Caco-2 (cell line): ENCODE measurements at regions not wholly inside any gene's neighbourhood (a gene's known extent, or its start where the extent isn't known, plus 50 kb on each side); places are given as distances from the start of the nearest gene placed in this dataset.

ENCODE experiments used
- BruUV-seq: library from RNA; stranded (reverse); fragments of 400-500 nt; replicated peaks from 2 replicates; lab custom pipeline; 2021; lab: Mats Ljungman, UMichigan
- CTCF ChIA-PET: fragments of 300-600 bp; sonication (Branson Sonifier 250); formaldehyde crosslinking; loops from one replicate; lab custom pipeline; 2022; ENCODE audit warnings: antibody characterized with exemption; lab: Charles Lee
- POLR2A ChIA-PET: fragments of 300-600 bp; sonication (Branson Sonifier 250); formaldehyde crosslinking; loops from one replicate; lab custom pipeline; 2022; ENCODE audit warnings: antibody characterized with exemption; lab: Charles Lee
- DNase-seq, 2 experiments: peaks; one replicate each; pipeline versions ENCODE4 v3.0.0 to v3.0.0-alpha.2; 2020 to 2022
- H3K27me3 ChIP-seq: replicated peaks from 2 replicates; pipeline ENCODE4 v1.6.0; 2011; ENCODE audit warnings: low read length; ENCODE audit not compliant: control insufficient read depth, insufficient read depth
- H3K36me3 ChIP-seq: 2 replicates; pipeline ENCODE4 v1.5.1; 2011; ENCODE audit warnings: low read length; ENCODE audit not compliant: control insufficient read depth, insufficient read depth
- H3K4me1 ChIP-seq: fragments of 250-450 bp; sonication (Bioruptor Pico); 2 replicates; pipeline ENCODE4 v1.5.1; 2020; ENCODE audit warnings: mild to moderate bottlenecking
- H3K4me3 ChIP-seq: 2 replicates; pipeline ENCODE4 v1.5.1; 2011; ENCODE audit warnings: low read depth, mild to moderate bottlenecking, control low read depth, low read length
- H3K9me3 ChIP-seq: fragments of 250-450 bp; sonication (Bioruptor Pico); 2 replicates; pipeline ENCODE4 v1.5.1; 2020; ENCODE audit warnings: mild to moderate bottlenecking, moderate library complexity
- H3K27ac Mint-ChIP-seq: one replicate; pipeline ENCODE4 v1.8.0; 2022; ENCODE audit warnings: mixed read lengths; ENCODE audit not compliant: unreplicated experiment
- H3K27me3 Mint-ChIP-seq: one replicate; pipeline ENCODE4 v1.8.0; 2022; ENCODE audit warnings: mixed read lengths; ENCODE audit not compliant: insufficient read depth, unreplicated experiment
- H3K36me3 Mint-ChIP-seq: one replicate; pipeline ENCODE4 v1.8.0; 2022; ENCODE audit warnings: mild to moderate bottlenecking, mixed read lengths; ENCODE audit not compliant: insufficient read depth, unreplicated experiment
- H3K4me1 Mint-ChIP-seq: one replicate; pipeline ENCODE4 v1.8.0; 2022; ENCODE audit warnings: low read depth, mixed read lengths; ENCODE audit not compliant: unreplicated experiment
- H3K4me3 Mint-ChIP-seq: one replicate; pipeline ENCODE4 v1.8.0; 2022; ENCODE audit warnings: mild to moderate bottlenecking, moderate library complexity, mixed read lengths; ENCODE audit not compliant: unreplicated experiment
- H3K9me3 Mint-ChIP-seq: one replicate; pipeline ENCODE4 v1.8.0; 2022; ENCODE audit warnings: mixed read lengths; ENCODE audit not compliant: unreplicated experiment
- CTCF ChIP-seq, 2 experiments: fragments of 200-600 bp in 1 of 2; IDR thresholded peaks; 1 replicate in 1 of 2; 2 replicates in 1 of 2; pipeline versions ENCODE4 v1.5.1 to v1.8.0; 2011 to 2022; ENCODE audit warnings: antibody characterized with exemption in 1 of 2, control low read depth in 1 of 2, inconsistent platforms in 1 of 2, low read depth in 1 of 2, low read length in 1 of 2, mild to moderate bottlenecking in 1 of 2, moderate library complexity in 1 of 2; ENCODE audit not compliant: insufficient read depth in 1 of 2, severe bottlenecking in 1 of 2, unreplicated experiment in 1 of 2
- intact Hi-C: fragments of 100-400 bp; cut with micrococcal nuclease; formaldehyde crosslinking; loops from one replicate; pipeline ENCODE4 v1.10.0; 2022; ENCODE audit not compliant: unreplicated experiment

GRCh38 chr13:44646044-44646443 lies 69.9 kb upstream of the TSC22D1 start:
- TF ChIP-seq CTCF (IDR thresholded peaks at IDR 0.05; ENCODE audit: insufficient read depth in 1 of 2, low read depth in 1 of 2, low read length in 1 of 2, severe bottlenecking in 1 of 2, unreplicated experiment in 1 of 2), result no peak
- DNase-seq, result no peak
- BruUV-seq, result no TSS peak
- H3K4me1 Mint-ChIP-seq, result no peaks in the 10 kb centered on the region
- CTCF ChIA-PET, result no interaction called here
- no peaks in the 10 kb centered on the region for H3K9me3 Mint-ChIP-seq
- H3K27me3 Mint-ChIP-seq, result no peaks in the 10 kb centered on the region
- POLR2A ChIA-PET, result no interaction called here
- Histone ChIP-seq H3K9me3 (no peaks in the 10 kb centered on the region), H3K36me3 (no peaks in the 10 kb centered on the region), H3K4me3 (no peak overlapping the region), H3K27me3 (no peaks in the 10 kb centered on the region), H3K4me1 (no peaks in the 10 kb centered on the region)
- H3K27ac Mint-ChIP-seq, result no peak overlapping the region
- H3K4me3 Mint-ChIP-seq, result no peak overlapping the region
- H3K36me3 Mint-ChIP-seq, result no peaks in the 10 kb centered on the region
- intact Hi-C loops, result loop anchor here (10.0 kb wide), 1 partner anchor 161 kb away; no protein-coding TSS in a partner anchor

- Mint-ChIP-seq H3K4me1 (no peaks in the 10 kb centered on the region), H3K4me3 (no peak overlapping the region), H3K27ac (no peak overlapping the region), H3K9me3 (no peaks in the 10 kb centered on the region), H3K27me3 (no peaks in the 10 kb centered on the region), H3K36me3 (no peaks in the 10 kb centered on the region)
- ChIA-PET CTCF (no interaction called here), POLR2A (no interaction called here)
- no peak for DNase-seq
- intact Hi-C loops, result loop anchor here (10.0 kb wide), 1 partner anchor 158 kb away; no protein-coding TSS in a partner anchor
- no peak for TF ChIP-seq CTCF (IDR thresholded peaks at IDR 0.05; ENCODE audit: insufficient read depth in 1 of 2, low read depth in 1 of 2, low read length in 1 of 2, severe bottlenecking in 1 of 2, unreplicated experiment in 1 of 2)
- Histone ChIP-seq H3K36me3 (no peaks in the 10 kb centered on the region), H3K4me3 (no peak overlapping the region), H3K9me3 (no peaks in the 10 kb centered on the region), H3K27me3 (no peaks in the 10 kb centered on the region), H3K4me1 (no peaks in the 10 kb centered on the region)
- no TSS peak for BruUV-seq
Measured at GRCh38 chr13:44643256-44643655, 67.1 kb upstream of the TSC22D1 start.

GRCh38 chr13:44637581-44637980 lies 61.5 kb upstream of the TSC22D1 start:
- no peak overlapping the region for H3K27ac Mint-ChIP-seq
- Histone ChIP-seq H3K9me3 (no peaks in the 10 kb centered on the region), H3K4me3 (no peak overlapping the region), H3K4me1 (no peaks in the 10 kb centered on the region), H3K36me3 (no peaks in the 10 kb centered on the region), H3K27me3 (no peaks in the 10 kb centered on the region)
- intact Hi-C loops, result no loop called here
- no peak overlapping the region for H3K4me3 Mint-ChIP-seq
- no peaks in the 10 kb centered on the region for H3K4me1 Mint-ChIP-seq
- DNase-seq, result no peak
- CTCF ChIA-PET, result no interaction called here
- TF ChIP-seq CTCF (IDR thresholded peaks at IDR 0.05; ENCODE audit: insufficient read depth in 1 of 2, low read depth in 1 of 2, low read length in 1 of 2, severe bottlenecking in 1 of 2, unreplicated experiment in 1 of 2), result no peak
- no TSS peak for BruUV-seq
- H3K9me3 Mint-ChIP-seq, result no peaks in the 10 kb centered on the region
- no peaks in the 10 kb centered on the region for H3K36me3 Mint-ChIP-seq
- no peaks in the 10 kb centered on the region for H3K27me3 Mint-ChIP-seq
- POLR2A ChIA-PET, result no interaction called here
